ENCODE measurements at regions not wholly inside any gene's neighbourhood (a gene's known extent, or its start where the extent isn't known, plus 50 kb on each side); places are given as distances from the start of the nearest gene placed in this dataset.

- Histone ChIP-seq H3K27ac (ENCODE audit: low read length) (no peak overlapping the region), H3K27me3 (ENCODE audit: control insufficient read depth, insufficient read depth, low read length) (no peaks in the 10 kb centered on the region), H3K4me3 (ENCODE audit: low read depth in 2 of 2, low read length in 2 of 2) (no peak overlapping the region), H3K4me1 (ENCODE audit: control insufficient read depth, insufficient read depth, low read length) (no peaks in the 10 kb centered on the region), H3K9me3 (ENCODE audit: control insufficient read depth, insufficient read depth, low read depth, low read length) (no peaks in the 10 kb centered on the region), H3K36me3 (ENCODE audit: control insufficient read depth, insufficient read depth, low read length) (no peaks in the 10 kb centered on the region)
- no peak for DNase-seq (ENCODE audit: low read depth, low spot score)
- ATAC-seq = no peak
- POLR2A ChIA-PET = no interaction called here
- CTCF ChIA-PET = no interaction called here
- TF ChIP-seq, protein P1, sequence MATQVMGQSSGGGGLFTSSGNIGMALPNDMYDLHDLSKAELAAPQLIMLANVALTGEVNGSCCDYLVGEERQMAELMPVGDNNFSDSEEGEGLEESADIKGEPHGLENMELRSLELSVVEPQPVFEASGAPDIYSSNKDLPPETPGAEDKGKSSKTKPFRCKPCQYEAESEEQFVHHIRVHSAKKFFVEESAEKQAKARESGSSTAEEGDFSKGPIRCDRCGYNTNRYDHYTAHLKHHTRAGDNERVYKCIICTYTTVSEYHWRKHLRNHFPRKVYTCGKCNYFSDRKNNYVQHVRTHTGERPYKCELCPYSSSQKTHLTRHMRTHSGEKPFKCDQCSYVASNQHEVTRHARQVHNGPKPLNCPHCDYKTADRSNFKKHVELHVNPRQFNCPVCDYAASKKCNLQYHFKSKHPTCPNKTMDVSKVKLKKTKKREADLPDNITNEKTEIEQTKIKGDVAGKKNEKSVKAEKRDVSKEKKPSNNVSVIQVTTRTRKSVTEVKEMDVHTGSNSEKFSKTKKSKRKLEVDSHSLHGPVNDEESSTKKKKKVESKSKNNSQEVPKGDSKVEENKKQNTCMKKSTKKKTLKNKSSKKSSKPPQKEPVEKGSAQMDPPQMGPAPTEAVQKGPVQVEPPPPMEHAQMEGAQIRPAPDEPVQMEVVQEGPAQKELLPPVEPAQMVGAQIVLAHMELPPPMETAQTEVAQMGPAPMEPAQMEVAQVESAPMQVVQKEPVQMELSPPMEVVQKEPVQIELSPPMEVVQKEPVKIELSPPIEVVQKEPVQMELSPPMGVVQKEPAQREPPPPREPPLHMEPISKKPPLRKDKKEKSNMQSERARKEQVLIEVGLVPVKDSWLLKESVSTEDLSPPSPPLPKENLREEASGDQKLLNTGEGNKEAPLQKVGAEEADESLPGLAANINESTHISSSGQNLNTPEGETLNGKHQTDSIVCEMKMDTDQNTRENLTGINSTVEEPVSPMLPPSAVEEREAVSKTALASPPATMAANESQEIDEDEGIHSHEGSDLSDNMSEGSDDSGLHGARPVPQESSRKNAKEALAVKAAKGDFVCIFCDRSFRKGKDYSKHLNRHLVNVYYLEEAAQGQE (IDR thresholded peaks at IDR 0.05; ENCODE audit: insufficient read depth in 1 of 2, low read depth in 2 of 2, low read length in 1 of 2) = no peak
- no peak for TF ChIP-seq TCF7L2 (IDR thresholded peaks at IDR 0.05; ENCODE audit: low read depth, low read length)
- no peak for TF ChIP-seq POLR2AphosphoS5 (IDR thresholded peaks at IDR 0.05; ENCODE audit: low read depth, low read length)
- TF ChIP-seq, protein P2, sequence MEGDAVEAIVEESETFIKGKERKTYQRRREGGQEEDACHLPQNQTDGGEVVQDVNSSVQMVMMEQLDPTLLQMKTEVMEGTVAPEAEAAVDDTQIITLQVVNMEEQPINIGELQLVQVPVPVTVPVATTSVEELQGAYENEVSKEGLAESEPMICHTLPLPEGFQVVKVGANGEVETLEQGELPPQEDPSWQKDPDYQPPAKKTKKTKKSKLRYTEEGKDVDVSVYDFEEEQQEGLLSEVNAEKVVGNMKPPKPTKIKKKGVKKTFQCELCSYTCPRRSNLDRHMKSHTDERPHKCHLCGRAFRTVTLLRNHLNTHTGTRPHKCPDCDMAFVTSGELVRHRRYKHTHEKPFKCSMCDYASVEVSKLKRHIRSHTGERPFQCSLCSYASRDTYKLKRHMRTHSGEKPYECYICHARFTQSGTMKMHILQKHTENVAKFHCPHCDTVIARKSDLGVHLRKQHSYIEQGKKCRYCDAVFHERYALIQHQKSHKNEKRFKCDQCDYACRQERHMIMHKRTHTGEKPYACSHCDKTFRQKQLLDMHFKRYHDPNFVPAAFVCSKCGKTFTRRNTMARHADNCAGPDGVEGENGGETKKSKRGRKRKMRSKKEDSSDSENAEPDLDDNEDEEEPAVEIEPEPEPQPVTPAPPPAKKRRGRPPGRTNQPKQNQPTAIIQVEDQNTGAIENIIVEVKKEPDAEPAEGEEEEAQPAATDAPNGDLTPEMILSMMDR (IDR thresholded peaks at IDR 0.05) = no peak
- TF ChIP-seq SIN3A (IDR thresholded peaks at IDR 0.05; ENCODE audit: borderline replicate concordance, insufficient read depth, low read depth, low read length) = no peak
- intact Hi-C loops (cut with micrococcal nuclease; ENCODE audit: unreplicated experiment) = no loop called here
- in situ Hi-C loops (cut with HindIII; ENCODE audit: low pct_unique_long_range_greater_than_20kb, low sequenced_read_pairs) = no loop called here
- BruUV-seq (replicated peaks) = no TSS peak
These were observed 106.7 kb downstream of the FAM174A start for GRCh38 chr5:100641833-100642232.

GRCh38 chr5:100643473-100643872 lies 108.3 kb downstream of the FAM174A start:
- POLR2A ChIA-PET = no interaction called here
- no peaks in the 10 kb centered on the region for H3K9me3 ChIP-seq (ENCODE audit: control insufficient read depth, insufficient read depth, low read depth, low read length)
- no TSS peak for BruUV-seq (replicated peaks)
- H3K4me1 ChIP-seq (ENCODE audit: control insufficient read depth, insufficient read depth, low read length) = no peaks in the 10 kb centered on the region
- CTCF ChIA-PET = no interaction called here
- ATAC-seq = no peak
- intact Hi-C loops (cut with micrococcal nuclease; ENCODE audit: unreplicated experiment) = no loop called here
- no peak overlapping the region for H3K4me3 ChIP-seq (ENCODE audit: low read depth in 2 of 2, low read length in 2 of 2)
- no peak overlapping the region for H3K27ac ChIP-seq (ENCODE audit: low read length)
- TF ChIP-seq POLR2AphosphoS5 (IDR thresholded peaks at IDR 0.05; ENCODE audit: low read depth, low read length) (no peak), SIN3A (IDR thresholded peaks at IDR 0.05; ENCODE audit: borderline replicate concordance, insufficient read depth, low read depth, low read length) (no peak), TCF7L2 (IDR thresholded peaks at IDR 0.05; ENCODE audit: low read depth, low read length) (no peak)
- TF ChIP-seq, protein P2 (IDR thresholded peaks at IDR 0.05) = no peak
- TF ChIP-seq, protein P1 (IDR thresholded peaks at IDR 0.05; ENCODE audit: insufficient read depth in 1 of 2, low read depth in 2 of 2, low read length in 1 of 2) = no peak
- H3K27me3 ChIP-seq (ENCODE audit: control insufficient read depth, insufficient read depth, low read length) = no peaks in the 10 kb centered on the region
- no peaks in the 10 kb centered on the region for H3K36me3 ChIP-seq (ENCODE audit: control insufficient read depth, insufficient read depth, low read length)
- in situ Hi-C loops (cut with HindIII; ENCODE audit: low pct_unique_long_range_greater_than_20kb, low sequenced_read_pairs) = no loop called here
- DNase-seq (ENCODE audit: low read depth, low spot score) = no peak
